Breast epithelium (tissue), 3 donors: ENCODE measurements at regions not wholly inside any gene's neighbourhood (a gene's known extent, or its start where the extent isn't known, plus 50 kb on each side); places are given as distances from the start of the nearest gene placed in this dataset.

ENCODE experiments used
- CTCF ChIP-seq, 3 donors: fragments of 450-650 bp; IDR thresholded peaks; one replicate each; pipeline ENCODE4 v1.5.1; 2016 to 2017; ENCODE audit warnings: antibody characterized with exemption in 3 of 3, mild to moderate bottlenecking in 3 of 3, moderate library complexity in 3 of 3
- POLR2AphosphoS5 ChIP-seq, 3 donors: sonication (generic); formaldehyde crosslinking; IDR thresholded peaks; one replicate each; pipeline ENCODE4 v1.6.1; 2017; ENCODE audit warnings: antibody characterized with exemption in 3 of 3

GRCh38 chr14:81811705-81812269, 278.1 kb upstream of the SEL1L start:
- TF ChIP-seq CTCF (IDR thresholded peaks at IDR 0.05), result no peak
- no peak for TF ChIP-seq POLR2AphosphoS5 (IDR thresholded peaks at IDR 0.05)
